HG03432 (cell line): ENCODE measurements at regions not wholly inside any gene's neighbourhood (a gene's known extent, or its start where the extent isn't known, plus 50 kb on each side); places are given as distances from the start of the nearest gene placed in this dataset.

Experiments used
- ATAC-seq: cut with Tn5 transposase; IDR thresholded peaks from one replicate; pipeline ENCODE4 v1.9.1; 2021; ENCODE audit warnings: mild to moderate bottlenecking, moderate library complexity; ENCODE audit not compliant: unreplicated experiment

- ATAC-seq = no peak
These were observed 579.3 kb downstream of the TLR4 start for GRCh38 chr9:118283488-118283887.

- ATAC-seq = no peak
These were observed 585.9 kb downstream of the TLR4 start for GRCh38 chr9:118290116-118290515.

DNA sequence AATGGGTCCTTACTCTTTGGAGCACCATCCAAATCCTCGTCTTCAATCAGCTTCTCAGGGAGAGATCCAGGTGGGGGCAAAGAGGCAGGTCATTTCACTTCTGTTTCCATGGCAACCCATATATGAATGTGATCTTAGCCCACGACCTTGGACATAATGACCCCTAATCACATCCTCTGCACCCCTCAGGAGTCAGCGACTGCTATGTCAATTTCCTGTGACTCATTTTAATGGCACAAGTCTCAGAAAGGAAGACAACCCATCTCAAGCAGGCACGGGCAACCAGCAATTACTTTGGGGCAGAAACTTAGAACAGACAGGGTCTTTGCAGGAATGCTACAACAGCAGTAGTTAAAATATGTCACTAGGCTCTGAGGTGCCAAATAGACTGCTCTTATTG is 591.2 kb downstream of the TLR4 start:
- ATAC-seq = no peak

GRCh38 chr9:118302721-118303120 is 598.5 kb downstream of the TLR4 start:
- no peak for ATAC-seq

- no peak for ATAC-seq
These were observed 599.0 kb downstream of the TLR4 start for GRCh38 chr9:118303216-118303615.

DNA sequence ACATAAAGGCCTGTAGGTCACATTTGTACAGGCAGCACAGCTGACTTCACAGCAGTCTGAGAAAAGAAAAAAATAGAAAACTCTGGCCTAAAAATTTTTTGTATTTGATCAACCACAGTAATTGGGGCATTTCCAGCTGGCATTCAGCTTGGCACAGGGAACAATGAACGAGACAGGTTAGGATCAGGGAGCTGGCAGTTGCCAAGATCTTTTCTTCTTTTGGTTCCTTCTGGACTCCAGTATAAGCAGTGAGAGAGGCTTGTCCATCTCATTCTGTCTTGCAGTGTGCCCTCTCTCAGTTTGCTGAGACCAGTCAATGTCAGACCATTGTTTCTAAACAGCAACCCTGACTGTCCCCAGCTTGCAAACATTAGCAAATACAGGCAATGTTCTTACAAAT is 601.1 kb downstream of the TLR4 start:
- ATAC-seq = no peak

GRCh38 chr9:118306801-118307200 is 602.6 kb downstream of the TLR4 start:
- no peak for ATAC-seq

DNA sequence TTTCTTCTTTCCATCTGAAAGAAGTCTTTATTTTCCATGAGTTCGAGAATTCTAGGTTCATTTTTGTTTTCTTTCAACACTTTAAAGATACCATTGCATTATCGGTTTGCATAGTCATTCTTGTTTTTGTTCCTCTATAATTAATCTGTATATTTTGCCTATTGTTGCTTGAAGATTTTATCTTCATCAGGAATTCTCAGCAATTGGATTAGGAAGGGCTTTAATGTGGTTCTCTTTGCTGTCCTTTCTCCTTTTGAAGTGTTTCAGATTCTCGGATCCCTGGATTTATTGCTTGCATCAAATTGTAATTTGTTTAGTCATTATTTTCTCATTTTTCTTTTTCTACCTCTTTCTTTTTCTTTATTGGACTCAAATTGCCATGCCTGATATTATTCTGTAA is 609.8 kb downstream of the TLR4 start:
- ATAC-seq = no peak

DNA sequence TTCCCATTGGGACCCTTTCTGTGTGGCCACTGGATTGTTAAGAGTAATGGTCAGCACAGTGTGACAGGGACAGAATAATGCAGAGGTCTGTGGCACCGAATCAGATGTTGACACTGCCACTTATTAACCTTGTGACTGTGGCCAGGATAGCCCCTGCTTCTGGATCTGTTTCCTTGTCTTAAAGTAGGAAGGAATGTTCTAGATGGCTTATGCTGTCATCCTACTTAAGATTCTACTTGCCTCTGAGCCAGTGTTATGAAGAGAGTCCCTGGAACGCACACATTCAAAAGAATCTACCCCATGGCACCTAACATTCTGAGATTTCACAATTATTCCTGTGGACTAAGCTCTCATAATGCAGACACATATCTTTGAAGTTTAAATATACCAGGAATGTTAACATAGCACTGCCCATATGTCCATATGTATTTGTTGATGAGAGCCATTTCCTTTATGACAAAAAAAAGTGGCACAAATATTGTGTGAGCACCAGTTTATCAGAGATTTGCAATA is 612.7 kb downstream of the TLR4 start:
- ATAC-seq = no peak

DNA sequence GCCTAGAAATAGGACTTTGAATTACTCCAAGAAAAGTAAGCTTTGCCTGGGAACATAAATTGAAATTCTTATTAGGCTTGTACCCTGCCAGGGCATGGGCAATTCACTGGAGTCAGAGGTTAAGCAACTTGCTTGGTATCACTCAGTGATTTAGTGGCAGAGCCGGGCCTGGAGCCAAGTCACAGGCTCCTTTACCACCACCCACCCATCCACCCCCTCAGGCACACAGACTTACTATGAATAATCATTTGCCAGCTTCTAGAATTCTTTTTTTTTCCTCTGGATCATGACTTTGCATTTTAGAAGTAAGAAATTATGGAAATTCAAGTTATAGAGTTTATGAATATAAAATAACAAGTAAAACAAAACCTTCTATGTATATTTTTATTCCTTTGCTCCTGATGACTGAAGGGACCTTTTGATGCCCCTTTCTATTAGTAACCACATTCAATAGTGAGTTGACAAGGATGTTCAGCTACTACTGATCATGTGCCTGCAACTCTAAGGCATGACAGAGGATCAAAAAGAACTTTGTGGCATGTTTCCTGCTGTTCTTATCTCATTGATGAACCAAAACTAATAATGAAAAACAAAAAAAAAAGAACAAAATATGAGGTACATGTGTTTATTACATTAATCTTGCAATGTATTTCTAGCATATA is 614.7 kb downstream of the TLR4 start:
- no peak for ATAC-seq

DNA sequence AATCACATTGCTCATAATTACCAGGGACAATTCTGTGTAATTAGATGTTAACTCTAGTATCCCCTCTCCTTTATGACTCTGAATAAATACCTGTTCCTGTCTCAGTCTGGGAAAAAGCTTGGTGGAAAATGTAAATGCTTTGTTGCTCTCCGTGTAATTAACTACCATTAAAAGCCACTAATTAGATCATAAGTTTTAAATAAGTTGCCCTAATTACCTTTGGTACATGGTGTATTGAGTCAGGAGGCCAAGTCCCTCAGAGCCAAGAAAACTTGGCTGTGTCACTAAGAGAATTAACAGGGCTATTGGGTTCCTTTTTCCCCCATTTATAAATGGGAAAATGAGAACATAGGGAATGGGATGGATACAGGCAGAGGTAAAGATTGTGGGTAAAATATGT is 617.6 kb downstream of the TLR4 start:
- ATAC-seq = no peak

DNA sequence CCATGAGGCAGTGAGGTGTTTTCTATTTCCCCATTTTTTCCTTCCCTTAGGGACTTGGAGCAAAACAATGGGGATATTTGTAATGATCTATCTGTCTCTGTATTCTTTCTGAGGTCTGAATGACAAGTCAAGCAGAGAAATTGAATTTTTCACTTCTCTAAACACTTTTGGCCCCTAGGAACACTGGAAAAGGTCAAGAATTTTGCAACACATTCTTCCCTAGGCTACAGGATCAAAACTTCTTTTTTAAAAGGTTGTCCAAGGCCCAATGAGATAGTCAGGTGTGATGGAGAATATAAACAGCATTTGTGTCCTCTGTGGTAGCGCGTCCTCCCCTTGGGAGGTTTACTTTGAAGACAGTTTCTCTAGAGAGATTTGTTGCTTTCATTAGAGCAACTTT is 620.5 kb downstream of the TLR4 start:
- no peak for ATAC-seq

DNA sequence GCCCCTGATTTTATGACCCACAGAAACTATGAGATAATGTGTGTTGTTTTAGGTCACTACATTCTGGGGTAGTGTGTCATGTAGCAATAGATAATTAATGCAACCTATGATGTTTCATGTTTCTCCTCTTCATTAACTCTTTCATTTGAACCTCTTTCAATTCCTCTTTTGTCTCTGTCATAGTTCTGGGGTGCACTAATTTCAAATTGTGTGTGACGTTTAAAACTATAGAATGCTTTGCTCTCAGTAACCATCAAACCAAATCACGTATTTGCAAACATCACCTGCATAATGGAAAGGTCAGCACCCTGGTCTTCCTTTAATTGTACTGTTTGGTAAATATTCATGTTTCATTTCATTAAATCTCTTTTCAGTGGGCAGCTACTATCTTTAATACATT is 621.6 kb downstream of the TLR4 start:
- no peak for ATAC-seq

DNA sequence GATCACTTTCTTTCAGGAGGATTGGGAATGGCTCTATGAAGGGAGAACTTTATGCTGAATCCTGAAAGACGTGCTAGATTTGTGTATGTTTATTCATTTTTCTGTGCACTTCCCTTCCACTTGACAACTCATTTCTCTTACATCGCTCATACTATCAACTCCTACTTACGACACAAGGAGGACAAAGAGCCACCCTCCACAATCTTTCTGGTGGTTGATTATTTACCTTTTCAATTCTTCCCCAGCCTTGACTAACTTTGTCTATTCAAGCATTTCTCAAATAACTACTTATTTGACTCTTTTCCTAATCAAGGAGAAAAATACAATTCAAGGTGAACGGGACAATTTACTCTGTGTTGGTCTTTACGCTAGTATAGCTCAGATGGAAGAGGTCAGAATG is 622.1 kb downstream of the TLR4 start:
- ATAC-seq = no peak

DNA sequence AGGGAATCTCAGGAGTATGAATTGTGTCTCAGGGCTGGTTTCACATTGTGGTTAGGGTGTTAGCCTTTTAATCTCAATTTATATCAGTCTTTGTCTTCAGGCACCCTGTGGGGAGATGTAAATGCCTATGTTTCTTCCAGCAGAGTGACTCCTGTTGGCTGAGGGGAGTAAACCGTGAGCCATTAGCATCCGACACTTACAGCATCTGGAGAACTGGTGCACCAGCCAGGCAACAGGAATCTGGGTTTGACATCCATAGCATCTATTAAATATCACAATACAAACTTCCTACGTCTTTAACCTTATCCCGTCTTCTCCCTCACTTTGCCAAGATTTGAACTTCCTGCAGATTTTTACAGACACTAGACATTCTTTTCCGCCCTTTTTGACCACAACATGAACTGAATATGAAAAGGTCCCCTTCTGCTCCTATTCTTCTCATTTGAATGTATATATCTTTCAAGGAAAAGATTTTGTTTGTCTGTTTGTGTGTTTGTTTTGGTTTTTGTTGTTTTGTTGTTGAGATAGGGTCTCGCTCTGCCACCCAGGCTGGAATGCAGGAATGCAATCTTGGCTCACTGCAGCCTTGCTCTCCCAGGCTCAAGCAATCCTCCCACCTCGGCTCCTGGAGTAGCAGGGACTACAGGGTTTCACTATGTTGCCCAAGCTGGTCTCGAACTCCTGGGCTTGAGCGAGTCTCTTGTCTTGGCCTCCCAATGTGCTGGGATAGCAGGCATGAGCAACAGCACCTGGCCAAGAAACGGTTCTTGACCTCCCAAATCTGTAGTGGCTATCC is 626.2 kb downstream of the TLR4 start:
- ATAC-seq = no peak

DNA sequence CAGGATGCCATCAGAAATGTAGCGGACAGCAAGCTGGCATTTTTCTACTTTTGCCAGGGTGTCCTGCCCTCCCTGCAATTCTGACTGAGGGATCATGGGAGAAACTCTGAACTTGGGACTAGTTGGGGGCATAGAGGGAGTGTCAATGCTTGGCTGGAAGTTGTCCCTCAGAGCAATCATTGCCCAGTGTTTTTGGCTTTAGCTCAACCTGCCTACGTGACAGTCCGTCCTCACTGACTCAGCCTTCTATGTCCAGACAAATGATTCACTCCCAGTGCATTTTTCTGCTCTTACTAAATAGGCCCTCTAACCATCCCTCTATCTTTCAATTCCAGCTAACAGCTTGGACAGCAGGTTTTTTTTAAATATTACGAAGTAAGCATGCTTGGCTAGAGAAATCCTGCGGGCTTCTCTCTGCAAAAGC is 627.4 kb downstream of the TLR4 start:
- ATAC-seq = no peak

- ATAC-seq = no peak
These were observed 632.2 kb downstream of the TLR4 start for GRCh38 chr9:118336250-118336942.

GRCh38 chr9:118336943-118337330 is 632.7 kb downstream of the TLR4 start:
- no peak for ATAC-seq

DNA sequence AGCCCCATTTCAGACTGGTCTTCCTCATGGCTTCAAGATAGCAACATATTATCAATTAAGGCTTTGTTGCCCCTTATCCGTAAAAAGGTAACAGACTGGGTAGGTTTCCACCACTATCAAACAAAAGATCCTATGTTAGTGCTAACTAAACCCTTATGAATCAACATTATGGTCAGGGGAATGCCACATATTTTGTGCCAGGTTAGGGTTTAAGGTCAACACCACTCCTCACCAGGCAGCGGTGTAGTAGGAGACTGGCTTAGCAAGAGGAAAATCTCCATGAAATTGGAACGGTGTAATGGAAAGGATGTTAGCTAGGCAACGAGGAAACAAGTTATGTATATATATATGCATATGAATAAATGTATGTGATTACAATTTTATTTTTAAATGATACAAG is 655.8 kb downstream of the TLR4 start:
- no peak for ATAC-seq

DNA sequence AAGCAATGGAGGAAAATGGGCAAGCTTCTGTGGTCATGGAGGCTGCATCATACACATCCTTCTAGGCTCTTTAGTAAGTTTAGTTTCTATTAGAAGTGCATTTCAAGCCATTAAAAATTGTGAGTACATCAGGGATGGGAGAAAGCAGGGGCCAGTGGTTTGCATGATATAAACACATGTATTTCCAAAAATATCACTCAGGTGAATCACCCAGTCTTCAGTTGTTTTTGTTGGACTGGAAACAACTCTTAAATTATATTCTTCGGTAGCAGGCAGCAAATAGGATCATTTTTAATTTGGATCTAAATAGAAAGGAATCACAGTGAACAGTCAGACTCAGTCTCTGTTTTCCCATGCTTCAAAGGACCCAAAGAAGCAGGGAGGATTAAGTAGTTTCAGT is 657.9 kb downstream of the TLR4 start:
- ATAC-seq = no peak

DNA sequence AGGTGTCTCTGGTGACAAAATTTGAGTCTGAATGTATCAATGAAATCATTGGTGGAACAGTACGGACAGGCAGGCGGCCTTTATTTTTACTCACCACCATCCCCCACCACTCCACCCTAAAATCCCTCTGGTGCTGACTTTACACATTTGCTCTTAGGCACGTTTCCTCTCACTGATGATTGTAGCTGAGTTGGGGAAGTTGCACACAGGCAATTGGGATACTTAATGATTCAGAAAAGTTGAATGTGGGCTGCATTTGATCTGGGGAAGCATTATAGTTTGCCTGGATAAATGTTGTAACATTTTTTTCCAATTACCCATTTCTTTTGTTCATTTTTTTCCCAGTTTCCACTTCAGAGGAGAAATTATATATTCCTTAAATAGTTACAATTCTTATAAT is 658.4 kb downstream of the TLR4 start:
- no peak for ATAC-seq
